OCI-M2 (cell line): ENCODE measurements at regions not wholly inside any gene's neighbourhood (a gene's known extent, or its start where the extent isn't known, plus 50 kb on each side); places are given as distances from the start of the nearest gene placed in this dataset.
"Not testable (repeated sequence)": the region's sequence is repeated elsewhere in the genome, so short reads cannot be mapped to it uniquely, and the experiment has no call there.

ENCODE experiments used
- DNase-seq: peaks from one replicate; lab custom pipeline; 2025; ENCODE audit not compliant: unreplicated experiment; lab: John Stamatoyannopoulos, UW

GRCh38 chr13:54248306-54248705 is 1219.7 kb downstream of the OLFM4 start:
- no peak for DNase-seq

GRCh38 chr13:54261856-54262255 is 1233.2 kb downstream of the OLFM4 start:
- no peak for DNase-seq

- no peak for DNase-seq
Observed at GRCh38 chr13:54263868-54264267, 1235.3 kb downstream of the OLFM4 start.

- DNase-seq = not testable (repeated sequence)
Observed at GRCh38 chr13:54267253-54267668, 1238.6 kb downstream of the OLFM4 start.

- not testable (repeated sequence) for DNase-seq
Observed at GRCh38 chr13:54268013-54268695, 1239.5 kb downstream of the OLFM4 start.

GRCh38 chr13:54287062-54287764 is 1258.6 kb downstream of the OLFM4 start:
- no peak for DNase-seq

GRCh38 chr13:54301085-54301484 is 1272.5 kb downstream of the OLFM4 start:
- no peak for DNase-seq

- no peak for DNase-seq
Observed at GRCh38 chr13:54305377-54305776, 1276.8 kb downstream of the OLFM4 start.

- DNase-seq = no peak
Observed at GRCh38 chr13:54312885-54313284, 1284.3 kb downstream of the OLFM4 start.

GRCh38 chr13:54317722-54318121 is 1289.1 kb downstream of the OLFM4 start:
- no peak for DNase-seq

- no peak for DNase-seq
Observed at GRCh38 chr13:54337540-54337939, 1308.9 kb downstream of the OLFM4 start.

- no peak for DNase-seq
Observed at GRCh38 chr13:54347531-54347930, 1318.9 kb downstream of the OLFM4 start.

- no peak for DNase-seq
Observed at GRCh38 chr13:54356209-54356608, 1327.6 kb downstream of the OLFM4 start.

- DNase-seq = no peak
Observed at GRCh38 chr13:54356849-54357248, 1328.2 kb downstream of the OLFM4 start.

GRCh38 chr13:54357284-54357933 is 1328.8 kb downstream of the OLFM4 start:
- DNase-seq = no peak

- no peak for DNase-seq
Observed at GRCh38 chr13:54361460-54361859, 1332.8 kb downstream of the OLFM4 start.

- no peak for DNase-seq
Observed at GRCh38 chr13:54366728-54367127, 1338.1 kb downstream of the OLFM4 start.

GRCh38 chr13:54367639-54368271 is 1339.1 kb downstream of the OLFM4 start:
- no peak for DNase-seq

GRCh38 chr13:54368387-54368786 is 1339.8 kb downstream of the OLFM4 start:
- DNase-seq = no peak

GRCh38 chr13:54373211-54373610 is 1344.6 kb downstream of the OLFM4 start:
- DNase-seq = no peak

GRCh38 chr13:54379461-54379860 is 1350.8 kb downstream of the OLFM4 start:
- no peak for DNase-seq

GRCh38 chr13:54383604-54384003 is 1355.0 kb downstream of the OLFM4 start:
- DNase-seq = no peak
